HG03342 (cell line): ENCODE measurements at regions not wholly inside any gene's neighbourhood (a gene's known extent, or its start where the extent isn't known, plus 50 kb on each side); places are given as distances from the start of the nearest gene placed in this dataset.

Source experiments
- ATAC-seq: cut with Tn5 transposase; IDR thresholded peaks from one replicate; pipeline ENCODE4 v1.9.1; 2021; ENCODE audit warnings: mild to moderate bottlenecking, moderate library complexity; ENCODE audit not compliant: unreplicated experiment

DNA sequence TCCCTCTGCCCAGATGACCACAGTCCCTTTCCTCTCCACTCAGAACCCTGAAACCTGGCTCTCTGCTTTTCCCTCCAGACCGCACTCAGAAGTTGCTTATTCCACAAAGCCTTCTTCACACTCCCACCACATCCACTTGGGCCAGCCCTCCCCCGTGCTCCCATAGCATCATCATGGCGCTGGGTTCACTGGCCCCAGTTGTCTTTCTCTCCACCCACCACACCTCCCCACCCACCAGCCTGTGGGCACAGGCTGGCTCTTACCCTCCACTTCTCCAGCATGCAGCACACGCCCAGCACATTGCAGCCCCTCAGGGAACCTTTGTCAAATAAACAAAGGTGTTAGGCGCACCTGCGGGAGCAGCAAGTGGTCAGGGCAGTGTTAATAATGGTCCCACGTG lies 130.0 kb downstream of the KATNIP start:
- no peak for ATAC-seq

DNA sequence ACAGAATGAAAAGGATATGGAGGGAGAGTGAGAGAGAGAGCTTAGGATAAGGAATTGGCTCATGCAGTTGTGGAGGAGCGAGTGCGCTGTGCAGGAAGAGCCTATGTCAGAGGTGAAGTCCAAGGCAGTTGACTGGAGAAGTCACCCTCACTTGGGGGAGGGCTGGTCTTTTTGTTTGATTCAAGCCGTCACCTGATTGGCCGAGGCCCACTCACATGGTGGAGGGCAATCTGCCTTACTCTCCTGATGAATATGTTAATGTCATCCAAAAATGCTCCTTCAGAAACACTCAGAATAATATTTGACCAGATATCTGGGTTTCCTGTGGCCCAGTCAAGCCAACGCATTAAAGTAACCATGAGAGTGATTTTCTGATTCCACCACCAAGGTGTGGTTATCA lies 131.7 kb downstream of the KATNIP start:
- no peak for ATAC-seq

DNA sequence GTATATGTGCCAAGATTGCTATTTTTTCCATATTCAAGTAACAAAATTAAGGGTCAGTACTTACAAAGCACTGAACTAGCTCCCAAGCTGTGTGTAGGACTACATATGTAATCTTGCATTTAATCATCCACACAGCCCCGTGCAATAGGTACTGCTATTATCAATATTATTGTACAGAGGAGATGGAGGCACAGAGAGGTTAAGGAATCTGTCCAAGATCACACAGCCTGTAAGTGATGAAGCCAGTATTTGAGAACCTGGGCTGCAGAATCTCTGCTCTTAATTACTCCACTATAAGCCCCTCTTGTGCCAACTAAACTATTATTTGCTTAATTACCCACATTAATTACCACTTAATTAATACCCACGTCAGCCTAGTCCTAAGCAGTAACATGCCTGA lies 134.1 kb downstream of the KATNIP start:
- no peak for ATAC-seq

DNA sequence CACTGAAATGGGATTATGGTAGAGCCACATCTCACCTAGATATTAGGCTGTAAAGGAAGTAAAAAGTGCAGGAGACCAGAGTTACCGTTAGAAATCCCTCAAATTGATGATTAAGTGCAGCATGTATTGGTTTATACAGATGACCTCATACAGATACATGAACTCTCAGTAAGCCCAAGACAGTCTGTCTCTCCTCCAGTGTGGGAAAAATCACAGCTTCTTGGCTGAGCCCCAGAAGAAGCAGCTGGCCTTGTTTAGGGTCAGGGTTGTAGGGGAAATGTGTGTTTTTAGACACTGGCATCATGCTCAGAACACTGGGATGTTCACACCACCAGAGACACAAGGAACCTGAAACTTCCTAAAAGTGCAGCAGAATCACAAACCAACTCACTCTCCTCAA lies 135.9 kb downstream of the KATNIP start:
- ATAC-seq = no peak

DNA sequence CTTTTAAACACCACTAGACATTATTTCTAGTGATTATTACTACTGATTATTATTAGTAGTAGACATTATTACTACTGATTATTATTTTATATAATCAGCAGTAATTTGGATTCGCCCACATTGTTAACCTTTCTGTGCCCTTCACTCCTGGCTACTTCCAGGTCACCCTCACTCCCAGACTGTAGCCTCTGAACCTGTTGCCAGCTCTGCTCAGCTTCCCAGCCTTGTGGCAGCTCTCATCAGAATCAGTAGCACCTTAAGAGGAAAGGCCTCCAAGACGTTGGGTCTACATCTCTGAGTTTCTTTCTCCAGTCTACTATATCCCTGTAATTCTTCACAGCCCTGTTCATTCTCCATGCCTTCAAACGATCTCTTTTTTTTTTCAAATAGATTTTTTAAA lies 137.0 kb downstream of the KATNIP start:
- ATAC-seq = no peak

DNA sequence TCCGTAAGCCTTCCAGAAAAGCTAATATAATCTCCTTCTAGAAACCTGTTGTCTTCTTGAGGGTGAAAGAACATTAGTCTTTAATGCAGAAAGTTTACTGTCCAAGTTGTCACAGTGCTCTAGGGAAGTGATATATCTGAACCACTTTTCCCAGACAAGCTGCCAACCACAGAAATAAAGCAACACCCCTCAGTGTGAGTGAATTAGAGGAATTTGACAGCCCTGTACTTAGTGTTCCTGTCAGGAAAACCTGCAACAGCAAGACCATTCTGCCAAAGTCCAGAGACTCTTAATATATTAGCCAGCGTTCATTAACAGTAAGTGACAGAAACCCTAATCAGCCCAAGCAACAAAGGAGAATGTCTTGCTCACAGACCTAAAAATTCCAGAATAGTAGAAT lies 137.7 kb downstream of the KATNIP start:
- ATAC-seq = no peak

DNA sequence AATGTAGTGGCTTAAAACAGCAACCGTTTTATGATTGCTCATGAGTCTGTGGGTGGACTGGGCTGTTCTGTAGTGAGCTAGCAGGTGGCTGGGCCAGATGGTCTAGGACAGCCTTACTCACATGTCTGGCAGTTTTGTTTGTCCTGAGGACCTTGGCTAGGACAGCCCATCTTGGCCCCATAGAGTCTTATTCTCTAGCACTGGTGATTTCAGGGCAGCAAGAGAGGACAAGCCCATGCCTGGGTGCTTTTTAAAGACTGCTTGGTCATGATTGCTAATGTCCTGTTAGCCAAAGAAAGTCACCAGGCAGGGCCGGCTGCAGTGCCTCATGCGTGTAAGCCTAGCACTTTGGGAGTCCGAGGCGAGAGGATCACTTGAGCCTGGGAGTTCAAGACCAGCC lies 139.8 kb downstream of the KATNIP start:
- ATAC-seq = no peak

DNA sequence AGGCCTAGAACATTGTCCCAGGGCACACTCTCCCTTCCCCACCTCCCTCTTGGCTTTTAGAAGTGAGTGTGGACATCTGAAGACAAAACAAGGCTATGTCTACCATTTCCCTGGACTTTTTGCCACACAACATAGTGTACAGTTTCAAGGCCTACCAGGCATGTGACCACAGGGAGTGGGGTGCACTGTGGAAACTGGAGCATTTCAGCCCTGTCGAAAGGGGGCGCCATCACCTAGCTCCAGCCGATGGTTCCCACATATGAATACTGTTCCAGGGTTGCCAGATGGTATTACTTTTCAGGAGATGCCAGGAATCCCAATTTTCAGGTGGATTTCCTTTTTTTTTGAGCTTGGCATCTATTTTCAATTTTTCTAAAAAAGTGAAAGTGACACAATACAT lies 140.7 kb downstream of the KATNIP start:
- no peak for ATAC-seq

DNA sequence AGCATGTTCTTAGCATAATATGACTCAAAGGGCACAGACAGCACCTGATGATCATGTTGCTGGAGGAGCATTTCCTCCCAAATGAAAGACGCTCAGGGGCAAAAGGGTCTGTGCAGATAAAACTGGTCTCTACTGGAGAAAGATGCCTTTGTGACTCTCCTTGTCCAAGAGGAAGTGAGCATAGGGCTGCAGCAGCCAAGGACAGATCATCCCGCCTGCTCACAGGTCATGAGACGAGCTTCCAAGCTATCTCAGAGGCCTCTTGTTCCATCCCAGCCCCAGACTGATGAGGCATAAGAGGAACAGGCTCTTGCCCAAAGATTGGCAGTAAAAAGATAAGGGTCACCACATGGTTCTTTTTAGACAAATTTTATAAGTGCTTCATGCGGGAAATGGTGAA lies 141.8 kb downstream of the KATNIP start:
- no peak for ATAC-seq

DNA sequence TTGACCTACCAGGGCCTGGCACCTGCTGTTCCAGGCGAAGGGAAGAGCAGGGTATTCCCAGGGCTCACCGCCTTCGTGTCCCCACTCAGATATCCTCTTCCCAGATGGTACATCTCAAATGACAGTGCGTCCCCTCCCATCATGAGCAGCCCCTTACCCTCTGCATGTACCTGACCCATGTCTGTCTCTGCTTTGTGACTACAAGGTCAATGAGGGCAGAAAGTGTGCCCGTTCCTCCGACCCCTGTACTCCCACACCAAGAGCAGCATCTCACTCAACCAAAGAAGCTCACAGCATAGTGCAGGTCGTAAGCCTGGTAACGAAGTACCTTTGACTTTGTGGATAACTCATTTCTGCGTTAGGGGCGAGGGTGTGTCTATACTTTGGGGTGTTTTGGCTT lies 142.6 kb downstream of the KATNIP start:
- ATAC-seq = no peak

DNA sequence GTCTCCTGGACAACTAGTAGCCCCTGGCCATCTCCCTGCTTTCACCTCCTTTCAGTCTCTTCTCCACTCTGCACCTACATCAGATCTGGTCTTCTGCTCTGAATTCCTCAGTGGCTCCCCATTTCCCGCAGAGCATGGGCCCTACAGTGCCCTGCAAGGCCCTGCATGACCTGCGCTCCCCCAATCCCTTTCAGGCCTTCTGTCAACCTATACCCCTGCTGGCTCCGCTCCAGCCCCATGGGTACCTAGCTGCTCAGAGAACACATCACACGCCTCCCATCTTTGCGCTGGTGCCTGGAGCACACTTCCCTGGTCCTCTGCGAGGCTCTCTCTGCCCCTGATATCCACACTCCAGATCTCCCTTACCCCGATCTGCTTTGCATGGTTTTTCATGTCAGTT lies 145.2 kb downstream of the KATNIP start:
- ATAC-seq = no peak

DNA sequence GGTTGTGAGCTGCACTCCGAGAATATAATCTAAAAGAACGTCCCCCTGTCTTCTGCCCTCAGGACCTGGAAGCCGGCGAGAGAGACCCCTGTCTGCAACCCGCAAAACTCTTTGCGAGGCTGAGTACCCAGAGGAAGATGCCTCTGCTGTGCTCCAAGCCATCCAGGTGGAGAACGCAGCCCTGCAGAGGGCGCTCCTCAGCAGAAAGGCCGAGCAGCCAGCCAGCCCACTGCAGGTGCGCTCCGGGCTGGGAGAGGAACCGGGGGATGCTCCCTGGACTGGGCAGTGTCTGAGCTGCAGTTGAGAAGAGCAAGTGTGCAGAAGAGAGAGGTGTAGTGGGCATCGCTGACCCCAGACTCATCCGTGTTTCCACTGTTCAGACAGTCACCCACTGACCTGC lies 148.3 kb downstream of the KATNIP start:
- ATAC-seq = no peak

DNA sequence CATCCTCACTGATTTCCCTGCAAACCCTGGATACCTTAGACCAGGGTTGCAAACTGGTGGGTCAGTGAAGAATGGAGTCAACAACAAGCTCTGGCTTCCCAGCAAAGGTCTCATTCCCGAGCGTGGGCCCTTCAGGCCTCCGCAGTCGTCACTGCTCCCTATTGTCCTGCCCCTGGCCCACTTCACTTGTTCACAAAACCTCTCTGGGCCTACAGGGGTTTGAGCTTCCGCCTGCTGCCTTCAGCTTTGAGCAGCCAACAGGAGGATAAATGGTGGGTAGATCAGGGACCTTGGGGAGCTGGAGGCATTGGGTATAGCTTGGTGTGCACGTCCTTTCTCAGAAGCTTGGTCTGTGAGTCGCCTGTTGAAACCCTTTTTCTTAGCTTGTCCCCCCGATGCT lies 148.8 kb downstream of the KATNIP start:
- ATAC-seq = no peak

DNA sequence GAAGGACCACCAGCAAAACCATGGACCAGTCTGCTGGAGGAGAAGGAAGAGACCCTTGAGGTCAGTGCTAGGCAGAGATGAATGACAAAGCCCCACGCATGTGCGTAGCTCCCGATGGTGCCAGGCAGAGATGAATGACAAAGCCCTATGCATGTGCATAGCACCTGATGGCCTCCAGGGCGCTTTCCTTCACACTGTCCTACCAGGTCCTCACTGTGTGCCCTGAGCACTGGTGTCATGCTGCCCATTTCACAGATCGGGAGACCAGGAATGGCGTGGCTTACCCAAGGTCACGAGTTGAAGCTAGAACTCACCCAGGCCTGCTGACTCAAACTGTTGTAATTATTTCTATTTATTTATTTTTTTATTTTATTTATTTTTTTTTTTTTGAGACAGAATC lies 149.6 kb downstream of the KATNIP start:
- no peak for ATAC-seq

DNA sequence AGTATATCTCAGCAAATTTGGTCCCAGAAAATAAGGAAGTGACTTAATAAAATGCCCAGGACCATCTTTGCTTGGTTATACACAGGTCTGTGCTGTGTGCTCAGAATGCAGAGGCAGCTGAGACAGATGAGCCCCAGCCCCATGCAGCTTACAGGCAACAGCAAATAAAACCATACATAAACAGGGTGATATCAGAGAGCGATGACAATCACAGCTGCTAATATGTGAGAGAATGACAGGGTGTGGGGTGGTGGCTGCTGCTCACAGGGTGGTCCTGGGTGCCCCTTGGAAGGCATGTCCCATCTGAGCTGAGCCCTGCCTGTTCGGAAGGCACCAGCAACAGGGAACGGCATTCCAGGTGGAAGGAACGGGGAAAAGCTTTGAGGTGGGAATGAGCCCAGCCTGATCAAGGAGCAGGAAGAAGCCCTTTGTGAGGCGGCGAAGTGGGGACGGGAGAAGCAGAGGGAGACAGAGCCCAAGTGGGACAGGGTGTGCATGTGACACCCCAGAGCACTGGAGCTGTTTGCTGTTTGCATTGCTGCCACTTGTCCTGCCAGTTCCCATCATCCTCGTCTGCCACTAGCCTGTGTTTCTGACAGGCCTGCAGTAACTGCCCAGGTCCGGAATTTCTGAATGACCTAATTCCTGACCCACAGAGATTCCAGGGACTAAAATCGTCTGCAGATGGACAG lies 150.5 kb downstream of the KATNIP start:
- no peak for ATAC-seq

DNA sequence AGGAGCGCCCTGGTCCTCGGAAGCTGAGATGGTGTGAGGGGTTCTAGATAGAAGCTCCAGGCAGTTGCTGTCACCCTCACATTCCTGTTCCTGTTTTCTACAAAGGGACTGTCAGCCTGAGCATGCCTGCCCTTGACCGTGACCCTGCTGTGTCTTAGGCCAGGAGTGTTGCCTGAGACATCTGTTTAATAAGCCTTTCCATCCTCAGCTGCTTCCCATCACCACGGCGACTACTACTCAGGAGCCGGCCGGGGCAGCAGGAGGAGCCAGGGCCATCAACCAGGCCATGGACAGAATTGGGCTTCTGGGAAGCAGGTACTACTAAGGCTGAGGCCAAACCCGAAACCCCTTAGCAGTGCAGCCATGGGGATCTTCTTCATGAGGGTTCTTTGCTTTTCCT lies 151.4 kb downstream of the KATNIP start:
- no peak for ATAC-seq

DNA sequence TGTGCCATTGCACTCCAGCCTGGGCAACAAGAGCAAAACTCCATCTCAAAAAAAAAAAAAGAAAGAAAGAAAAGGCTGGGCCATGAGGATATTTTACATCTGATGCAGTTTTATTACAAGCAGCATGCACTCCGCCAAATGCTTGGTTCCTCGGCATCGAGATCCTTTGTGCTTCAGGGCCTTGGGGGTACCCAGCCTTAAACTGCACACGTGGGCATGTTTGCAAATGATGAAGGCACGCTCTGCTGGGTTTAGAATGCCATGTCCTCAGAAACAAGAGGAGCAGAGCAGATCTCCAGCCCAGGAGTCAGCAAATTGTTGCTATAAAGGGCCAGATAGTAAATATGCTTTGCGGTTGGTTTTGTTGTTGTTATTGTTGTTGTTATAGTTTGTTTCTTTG lies 153.2 kb downstream of the KATNIP start:
- ATAC-seq = no peak

DNA sequence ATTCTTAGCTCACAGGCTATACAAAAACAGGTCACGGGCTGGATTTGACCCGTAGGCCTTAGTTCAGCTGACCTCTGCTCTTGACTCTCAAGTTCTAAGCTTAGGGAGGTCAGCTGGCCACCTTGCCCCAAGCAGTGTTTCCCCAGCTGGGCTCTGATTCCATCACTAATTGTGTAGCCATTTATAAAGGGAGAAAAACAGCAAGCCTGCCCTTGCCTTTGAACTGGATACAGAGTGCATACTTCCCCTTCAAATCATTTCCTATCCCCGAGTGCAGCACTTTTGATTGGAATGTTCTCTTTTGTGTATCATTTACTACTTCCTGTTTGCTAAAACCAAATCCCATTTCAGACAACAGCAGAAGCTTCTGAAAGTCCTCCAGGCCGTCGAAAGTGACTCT lies 153.6 kb downstream of the KATNIP start:
- no peak for ATAC-seq

DNA sequence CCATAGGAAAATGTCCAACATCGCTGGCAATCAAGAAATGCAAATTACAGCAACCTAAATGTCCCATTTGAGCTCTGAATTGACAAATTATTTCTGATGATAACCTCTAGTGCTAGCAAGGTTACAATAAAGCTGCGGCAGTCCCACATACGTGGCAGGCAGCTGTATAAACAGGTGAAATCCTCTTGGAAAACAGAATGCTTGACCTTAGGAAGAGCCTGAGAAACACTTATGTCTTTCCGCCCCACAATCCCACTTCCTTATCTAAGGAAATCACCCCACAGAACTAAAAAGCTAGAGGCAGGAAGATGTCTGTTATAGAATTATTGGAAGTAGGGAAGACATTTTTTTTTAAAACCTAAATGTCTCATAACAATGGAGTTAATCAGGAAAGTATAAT lies 154.3 kb downstream of the KATNIP start:
- no peak for ATAC-seq

DNA sequence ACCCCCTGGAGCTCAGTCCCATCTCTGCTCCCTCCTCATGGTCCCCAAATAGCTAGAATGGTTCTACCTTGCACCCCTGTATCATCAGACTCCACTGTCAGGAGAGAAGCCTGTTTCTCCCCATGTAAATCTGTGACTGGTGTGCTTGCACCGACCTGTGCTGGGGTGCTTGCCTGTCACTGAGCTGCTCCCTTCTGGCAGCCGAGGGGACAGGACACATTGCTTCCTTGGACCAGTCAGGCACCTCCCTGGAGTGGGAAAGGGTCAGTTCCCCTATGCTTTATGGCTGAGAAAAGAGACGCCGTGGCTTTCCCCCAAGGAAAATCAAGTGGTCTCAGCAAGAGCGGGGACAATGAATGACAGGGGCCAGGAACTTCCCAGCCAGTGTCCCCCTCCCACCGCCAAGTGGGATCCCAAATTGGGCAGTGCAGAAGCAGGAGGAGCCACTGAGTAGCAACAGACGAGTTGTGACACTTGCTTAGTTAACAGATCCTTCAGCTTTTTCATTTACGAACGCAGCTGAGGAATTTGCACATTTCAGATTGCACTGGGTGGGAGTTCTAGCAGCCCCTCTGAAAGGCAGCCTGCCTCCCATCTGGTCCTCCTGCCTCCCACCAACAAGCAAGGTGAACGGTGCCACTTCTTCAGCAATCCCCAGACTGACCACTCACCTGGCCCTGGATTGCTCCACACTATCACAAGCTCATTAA lies 156.4 kb downstream of the KATNIP start:
- ATAC-seq = no peak

DNA sequence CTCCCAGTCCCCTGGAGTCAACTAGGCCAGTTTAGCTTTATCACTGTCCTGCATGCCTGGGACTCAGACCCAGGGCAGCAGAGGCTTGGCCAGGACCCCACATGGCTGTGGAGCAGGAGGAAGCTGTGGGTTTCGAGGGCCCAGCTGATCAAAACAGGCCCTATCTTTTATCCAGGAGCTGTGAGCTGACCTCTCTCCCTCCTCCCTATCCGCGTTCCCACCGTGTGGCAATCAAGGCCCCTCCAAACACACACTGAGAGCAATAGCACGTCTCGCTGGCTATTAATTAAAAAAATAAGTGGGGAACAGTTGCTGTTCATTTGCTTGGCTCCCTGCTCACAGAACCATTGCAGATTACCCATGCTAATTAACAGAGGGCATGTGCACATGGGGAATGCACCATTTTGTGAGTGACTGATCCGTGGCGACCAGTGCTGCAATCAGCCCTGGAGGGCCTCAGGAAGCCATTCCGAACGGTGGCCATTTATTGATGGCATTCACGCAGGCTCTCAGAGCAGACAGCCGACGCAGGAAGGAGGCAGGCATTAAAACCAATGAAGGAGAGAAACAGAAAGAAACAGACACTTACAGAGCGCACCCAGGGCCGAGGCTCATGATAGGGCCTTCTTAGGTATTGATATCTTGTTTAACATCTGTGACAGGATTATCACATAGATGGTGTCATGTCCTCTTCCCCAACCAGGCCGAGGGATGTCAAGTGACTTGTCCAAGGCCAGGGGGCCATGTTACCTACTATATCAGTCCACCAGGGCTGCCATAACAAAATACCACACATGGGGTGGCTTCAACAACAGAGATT lies 157.1 kb downstream of the KATNIP start:
- ATAC-seq = no peak

DNA sequence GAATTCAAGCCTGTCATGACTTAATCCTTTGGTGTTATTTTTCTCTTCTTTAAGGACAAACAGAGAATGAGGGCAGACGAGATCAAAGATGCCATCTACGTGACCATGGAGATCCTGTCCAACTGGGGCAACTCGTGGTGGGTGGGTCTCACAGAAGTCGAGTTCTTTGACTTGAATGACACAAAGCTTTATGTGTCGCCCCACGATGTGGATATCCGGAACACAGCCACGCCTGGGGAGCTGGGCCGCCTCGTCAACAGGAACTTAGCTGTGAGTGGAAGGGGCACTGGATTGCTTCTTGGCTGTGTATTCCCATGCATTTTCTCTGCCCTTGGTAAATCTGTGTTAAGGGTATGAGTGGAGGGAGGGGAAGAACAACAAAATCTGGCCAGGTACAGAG lies 158.7 kb downstream of the KATNIP start:
- no peak for ATAC-seq
